ENCODE measurements at regions not wholly inside any gene's neighbourhood (a gene's known extent, or its start where the extent isn't known, plus 50 kb on each side); places are given as distances from the start of the nearest gene placed in this dataset.

- no peak for ATAC-seq (ENCODE audit: poor library complexity)
- intact Hi-C loops (cut with DNase I) = no loop called here
- peak; percentile 38 for DNase-seq
Measured at GRCh38 chr2:14255135-14255820, 377.2 kb upstream of the LRATD1 start.

GRCh38 chr2:14256890-14257289 lies 375.6 kb upstream of the LRATD1 start:
- ATAC-seq (ENCODE audit: poor library complexity) (no peak), DNase-seq (no peak)
- intact Hi-C loops (cut with DNase I) = no loop called here

DNA sequence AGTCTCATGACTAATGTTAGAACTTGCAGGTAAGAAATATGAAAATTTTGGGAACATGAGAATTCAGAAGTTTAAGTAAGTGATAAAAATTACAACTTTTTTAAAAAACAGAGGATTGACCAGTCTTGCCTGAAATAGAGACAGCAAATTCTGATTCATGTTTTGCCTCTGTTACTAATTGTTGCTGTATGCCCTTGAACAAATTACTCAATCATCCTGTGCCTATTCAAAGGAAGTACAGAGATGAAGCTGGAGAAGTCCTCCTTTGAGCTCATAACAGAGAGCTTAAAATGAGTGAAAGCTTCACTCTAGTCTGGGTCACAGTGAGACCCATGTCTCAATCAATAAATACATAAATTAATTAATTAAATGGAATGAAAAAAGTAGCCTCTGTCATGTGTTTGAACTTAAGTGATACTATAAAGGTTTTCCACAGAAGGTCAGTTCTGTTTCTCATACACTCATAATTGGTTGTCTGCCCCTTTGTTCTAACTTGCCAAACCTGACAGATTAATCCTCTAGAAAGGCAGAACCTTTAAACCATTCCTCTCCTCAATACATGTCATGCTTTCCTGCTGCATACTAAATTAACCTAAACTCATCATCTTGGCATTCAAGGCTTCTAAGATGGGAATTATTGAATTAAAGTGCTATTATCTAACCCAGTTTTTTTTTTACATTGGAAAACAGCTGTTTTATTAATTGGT lies 374.6 kb upstream of the LRATD1 start:
- ATAC-seq (ENCODE audit: poor library complexity) (no peak), DNase-seq (no peak)
- intact Hi-C loops (cut with DNase I) = no loop called here

DNA sequence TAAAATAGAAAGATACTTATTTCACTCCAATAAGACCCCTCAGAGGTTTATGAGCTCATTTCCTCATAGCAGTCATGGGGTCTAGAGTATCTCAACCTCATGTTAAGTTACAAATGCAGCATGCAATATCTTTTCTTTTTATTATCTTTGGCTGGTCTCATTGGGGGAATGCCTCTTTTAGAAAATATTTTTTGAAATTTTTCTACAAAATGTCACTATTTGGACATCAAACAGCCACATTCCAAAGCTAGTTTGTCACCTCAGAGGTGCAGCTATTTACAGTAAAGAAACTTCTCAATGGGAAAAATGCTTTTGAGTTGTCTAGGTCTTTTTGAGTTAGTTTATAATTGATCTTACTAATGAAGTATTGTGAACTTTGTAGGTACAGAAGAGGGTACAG lies 370.7 kb upstream of the LRATD1 start:
- ATAC-seq (ENCODE audit: poor library complexity) (no peak), DNase-seq (no peak)
- intact Hi-C loops (cut with DNase I) = no loop called here

DNA sequence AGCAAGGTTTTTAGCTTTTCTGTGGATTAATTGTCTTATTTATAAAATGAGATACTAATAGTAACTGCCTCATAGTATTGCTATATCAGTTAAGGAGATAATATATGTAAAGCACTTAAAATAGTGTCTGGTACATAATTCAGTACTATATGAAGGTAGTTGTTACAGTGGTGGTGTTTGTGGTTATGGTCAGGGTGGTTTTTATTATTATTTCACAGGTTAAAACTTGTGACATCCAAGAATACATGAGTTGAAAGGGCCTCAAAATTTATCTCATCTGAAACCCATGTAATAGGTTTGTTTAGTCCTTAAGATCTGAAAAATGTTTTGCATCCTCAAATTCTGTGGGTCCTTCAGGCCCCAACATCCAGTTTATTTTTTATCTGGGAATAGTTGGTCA lies 369.5 kb upstream of the LRATD1 start:
- no peak for DNase-seq
- no peak for ATAC-seq (ENCODE audit: poor library complexity)
- intact Hi-C loops (cut with DNase I) = no loop called here

DNA sequence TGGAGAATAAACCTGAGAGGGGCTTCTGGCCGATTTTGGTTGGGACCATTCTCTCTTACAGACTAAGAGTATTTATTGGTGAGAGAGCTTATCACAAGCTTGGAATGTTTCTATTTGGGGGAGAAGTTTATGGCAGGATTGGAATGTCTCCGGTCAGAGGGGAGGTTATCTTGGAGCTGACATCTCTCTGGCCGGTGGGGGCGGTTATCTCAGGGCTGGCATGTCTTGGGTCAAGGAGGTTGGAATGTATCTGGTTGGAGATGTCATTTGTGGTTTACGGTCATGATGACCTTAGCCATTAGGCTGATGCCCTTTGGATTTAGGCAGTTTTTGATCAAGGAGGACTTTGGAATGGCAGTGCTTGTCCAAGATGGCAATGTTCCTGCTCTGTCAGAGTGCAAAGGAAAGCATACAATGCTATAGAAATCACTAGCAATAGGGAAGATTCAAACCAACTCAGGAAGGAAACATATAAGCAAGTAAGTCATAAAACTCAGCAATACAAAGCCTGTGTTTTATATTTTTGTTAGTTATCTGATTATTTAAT lies 362.4 kb upstream of the LRATD1 start:
- DNase-seq (no peak), ATAC-seq (ENCODE audit: poor library complexity) (no peak)
- intact Hi-C loops (cut with DNase I) = no loop called here

GRCh38 chr2:14272396-14273075 lies 360.0 kb upstream of the LRATD1 start:
- DNase-seq = no peak
- ATAC-seq (ENCODE audit: poor library complexity) = no peak
- intact Hi-C loops (cut with DNase I) = no loop called here

DNA sequence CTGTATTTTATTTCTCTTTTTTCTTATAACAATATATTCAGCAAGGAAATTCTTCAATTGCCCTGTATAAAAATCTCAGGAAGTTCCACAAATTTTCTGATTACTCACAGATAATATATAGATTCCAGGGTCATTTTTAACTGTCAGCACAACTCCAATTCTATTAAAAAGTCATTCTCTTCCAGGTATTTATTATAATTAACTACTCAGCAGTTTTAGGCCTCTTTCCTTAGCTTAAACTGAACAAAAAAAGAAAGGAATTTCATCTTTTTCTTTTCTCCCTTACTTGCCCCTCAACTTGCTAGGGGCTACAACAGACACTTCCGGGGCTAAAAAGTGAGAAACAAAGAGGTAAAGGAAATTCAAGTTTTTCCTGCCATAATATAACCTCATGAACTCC lies 358.9 kb upstream of the LRATD1 start:
- ATAC-seq (ENCODE audit: poor library complexity) (no peak), DNase-seq (no peak)
- intact Hi-C loops (cut with DNase I) = no loop called here

GRCh38 chr2:14284244-14284643 lies 348.3 kb upstream of the LRATD1 start:
- intact Hi-C loops (cut with DNase I) = no loop called here
- DNase-seq (no peak), ATAC-seq (ENCODE audit: poor library complexity) (no peak)

GRCh38 chr2:14285812-14286211 lies 346.7 kb upstream of the LRATD1 start:
- intact Hi-C loops (cut with DNase I) = no loop called here
- no peak for ATAC-seq (ENCODE audit: poor library complexity)

DNA sequence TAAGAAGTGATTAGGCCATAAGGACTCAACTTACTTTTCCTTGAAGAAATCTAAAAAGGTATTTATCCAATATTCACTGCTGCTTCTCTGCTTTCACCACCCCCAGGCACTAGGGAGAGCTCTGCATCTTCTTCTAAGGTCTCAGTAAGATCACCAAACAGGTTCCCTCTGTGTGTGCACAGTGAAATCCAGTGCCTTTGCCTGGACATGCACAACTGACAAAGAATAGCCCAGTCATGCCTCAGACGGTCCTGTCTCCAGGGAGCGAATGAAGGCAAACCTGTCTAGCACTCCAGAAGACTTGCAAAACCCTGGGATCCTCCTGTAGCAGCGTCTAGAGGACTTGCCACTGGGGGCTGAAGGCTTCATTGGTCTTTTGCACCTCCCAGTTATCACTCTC lies 344.5 kb upstream of the LRATD1 start:
- DNase-seq (no peak), ATAC-seq (ENCODE audit: poor library complexity) (no peak)
- intact Hi-C loops (cut with DNase I) = no loop called here

More at GRCh38 chr2:14285812-14286211, 346.7 kb upstream of the LRATD1 start:
- no peak for DNase-seq

GRCh38 chr2:14292964-14293363 lies 339.6 kb upstream of the LRATD1 start:
- DNase-seq = no peak
- intact Hi-C loops (cut with DNase I) = no loop called here
- ATAC-seq (ENCODE audit: poor library complexity) = no peak

GRCh38 chr2:14297340-14297739 lies 335.2 kb upstream of the LRATD1 start:
- DNase-seq (no peak), ATAC-seq (ENCODE audit: poor library complexity) (no peak)
- intact Hi-C loops (cut with DNase I) = no loop called here

GRCh38 chr2:14297906-14298305 lies 334.6 kb upstream of the LRATD1 start:
- intact Hi-C loops (cut with DNase I) = no loop called here
- DNase-seq (no peak), ATAC-seq (ENCODE audit: poor library complexity) (no peak)

DNA sequence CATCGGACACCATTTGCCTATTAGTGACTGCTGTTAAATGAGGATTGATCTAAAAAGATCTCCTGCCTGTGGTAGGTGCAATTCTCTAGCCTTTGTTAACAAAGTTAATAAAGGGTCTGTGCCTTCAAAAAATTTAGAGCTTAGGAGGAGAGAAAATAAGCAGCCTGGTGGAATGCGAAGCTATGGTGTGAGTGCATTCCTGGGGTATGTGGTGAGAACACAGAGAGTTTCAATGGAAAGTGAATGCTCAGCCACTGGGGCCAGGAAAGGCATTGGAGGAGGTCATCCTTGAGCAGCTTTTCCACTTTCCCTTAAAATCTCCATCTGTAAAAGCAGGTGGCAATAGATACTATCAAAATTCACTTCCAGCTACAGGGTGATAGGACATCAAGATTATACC lies 331.2 kb upstream of the LRATD1 start:
- intact Hi-C loops (cut with DNase I) = no loop called here
- ATAC-seq (ENCODE audit: poor library complexity) = no peak

GRCh38 chr2:14303366-14304115 lies 329.0 kb upstream of the LRATD1 start:
- ATAC-seq (ENCODE audit: poor library complexity) (no peak), DNase-seq (no peak)
- intact Hi-C loops (cut with DNase I) = no loop called here

More for the DNA sequence above, 331.2 kb upstream of the LRATD1 start:
- DNase-seq = no peak

GRCh38 chr2:14304326-14304725 lies 328.2 kb upstream of the LRATD1 start:
- no peak for ATAC-seq (ENCODE audit: poor library complexity)
- intact Hi-C loops (cut with DNase I) = no loop called here
- no peak for DNase-seq

DNA sequence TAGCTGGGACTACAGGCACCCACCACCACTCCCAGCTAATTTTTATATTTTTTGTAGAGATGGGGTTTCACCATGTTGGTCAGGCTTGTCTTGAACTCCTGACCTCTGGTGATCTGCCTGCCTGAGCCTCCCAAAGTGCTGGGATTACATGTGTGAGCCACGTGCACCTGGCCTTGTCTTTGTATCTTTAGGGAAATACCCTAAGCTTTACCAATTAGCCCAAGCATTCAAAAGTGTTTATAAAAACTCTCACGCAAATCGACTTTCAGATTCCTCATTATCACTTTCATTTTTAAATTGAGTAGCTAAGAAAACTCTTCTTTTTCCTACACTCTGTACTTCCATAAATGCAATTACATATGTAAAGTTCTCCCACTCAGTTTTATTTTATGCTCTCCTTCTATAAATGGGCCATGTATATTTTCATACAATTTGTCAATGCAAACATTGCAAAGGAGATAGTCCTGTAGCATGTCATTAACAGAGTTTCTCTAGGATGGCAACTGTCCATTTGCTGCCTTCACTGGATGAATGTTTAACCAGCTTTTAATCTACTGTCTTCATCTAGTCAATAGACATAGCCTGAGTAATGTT lies 326.2 kb upstream of the LRATD1 start:
- intact Hi-C loops (cut with DNase I) = no loop called here
- ATAC-seq (ENCODE audit: poor library complexity) (no peak), DNase-seq (no peak)

GRCh38 chr2:14313341-14313740 lies 319.2 kb upstream of the LRATD1 start:
- DNase-seq (no peak), ATAC-seq (ENCODE audit: poor library complexity) (no peak)
- intact Hi-C loops (cut with DNase I) = no loop called here
